ENCODE measurements at regions not wholly inside any gene's neighbourhood (a gene's known extent, or its start where the extent isn't known, plus 50 kb on each side); places are given as distances from the start of the nearest gene placed in this dataset.

DNA sequence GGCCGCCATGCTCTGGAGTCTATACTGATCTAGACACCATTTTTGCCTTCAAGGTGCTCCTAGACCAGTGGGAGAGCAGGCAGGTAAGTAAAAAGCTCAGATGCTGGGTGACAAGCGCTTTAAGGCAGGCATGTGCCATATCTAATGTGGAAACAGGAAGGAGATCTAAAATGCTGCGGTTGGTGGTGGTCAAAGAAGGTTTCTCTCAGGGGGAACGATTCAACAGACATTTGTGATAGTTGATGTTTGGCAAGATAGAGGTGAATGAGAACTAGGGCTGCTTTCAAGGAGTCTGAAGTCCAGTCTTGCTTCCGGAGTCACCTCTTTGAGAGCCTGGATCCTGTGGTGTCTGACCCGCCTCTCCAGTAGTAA is 146.2 kb upstream of the KLF4 start (continued):
- TF ChIP-seq SNAPC4 (CRISPR knock-in tag; IDR thresholded peaks at IDR 0.05) (no peak), ZNF24 (IDR thresholded peaks at IDR 0.05) (no peak)

GRCh38 chr9:107635101-107635802 is 145.7 kb upstream of the KLF4 start:
- no peak overlapping the region for H2AFZ ChIP-seq (ENCODE audit: low read length)
- no peak for FAIRE-seq
- no peaks in the 10 kb centered on the region for H3K4me1 ChIP-seq (ENCODE audit: insufficient read depth, low read length)
- H3K4me2 ChIP-seq (ENCODE audit: low read depth, low read length): no peak overlapping the region
- H3K4me3 ChIP-seq (replicated peaks in 1 of 3; ENCODE audit: insufficient read depth in 1 of 3, low read depth in 2 of 3, low read length in 3 of 3): no peak overlapping the region
- no peaks in the 10 kb centered on the region for H4K20me1 ChIP-seq (ENCODE audit: insufficient read depth, low read length)
- H3K9me3 ChIP-seq (ENCODE audit: low read length): no peaks in the 10 kb centered on the region
- intact Hi-C loops (cut with micrococcal nuclease; ENCODE audit: unreplicated experiment) (no loop called here), in situ Hi-C loops (cut with HindIII; ENCODE audit: extremely low pct_ligation_motif_present, low pct_unique_long_range_greater_than_20kb) (no loop called here)
- no peaks in the 10 kb centered on the region for H3K79me2 ChIP-seq (ENCODE audit: insufficient read depth, low read length)
- ChIA-PET POLR2A (no interaction called here), CTCF (ENCODE audit: low intra/inter-chr PET ratio, low total read pairs) (no interaction called here)
- no peak overlapping the region for H3K27ac ChIP-seq (ENCODE audit: extremely low read length, insufficient read depth, low read length)
- BruUV-seq (replicated peaks): no TSS peak
- peaks cover 1 to 32% of the 10 kb centered on the region in 2 experiments; a peak in 3 of 5 replicates for H3K27me3 ChIP-seq (ENCODE audit: control insufficient read depth in 1 of 2, insufficient read depth in 2 of 2, low read length in 2 of 2)
- 19% methylated on average over 7 of the region's 7 CpGs for WGBS (ENCODE audit: low lambda C conversion rate)
- H3K9ac ChIP-seq (ENCODE audit: insufficient read depth, low read depth, low read length): no peak overlapping the region
- TF ChIP-seq, protein P1, sequence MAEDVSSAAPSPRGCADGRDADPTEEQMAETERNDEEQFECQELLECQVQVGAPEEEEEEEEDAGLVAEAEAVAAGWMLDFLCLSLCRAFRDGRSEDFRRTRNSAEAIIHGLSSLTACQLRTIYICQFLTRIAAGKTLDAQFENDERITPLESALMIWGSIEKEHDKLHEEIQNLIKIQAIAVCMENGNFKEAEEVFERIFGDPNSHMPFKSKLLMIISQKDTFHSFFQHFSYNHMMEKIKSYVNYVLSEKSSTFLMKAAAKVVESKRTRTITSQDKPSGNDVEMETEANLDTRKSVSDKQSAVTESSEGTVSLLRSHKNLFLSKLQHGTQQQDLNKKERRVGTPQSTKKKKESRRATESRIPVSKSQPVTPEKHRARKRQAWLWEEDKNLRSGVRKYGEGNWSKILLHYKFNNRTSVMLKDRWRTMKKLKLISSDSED (CRISPR knock-in tag; IDR thresholded peaks at IDR 0.05): no peak
- no peak for TF ChIP-seq RXRA (CRISPR knock-in tag; IDR thresholded peaks at IDR 0.05)
- no peak for TF ChIP-seq ZNF468 (CRISPR knock-in tag; IDR thresholded peaks at IDR 0.05)
- TF ChIP-seq NCOA5 (CRISPR knock-in tag; IDR thresholded peaks at IDR 0.05): no peak
- no peak for TF ChIP-seq ARHGAP35 (CRISPR knock-in tag; IDR thresholded peaks at IDR 0.05; ENCODE audit: borderline replicate concordance)
- TF ChIP-seq ZNF251 (CRISPR knock-in tag; IDR thresholded peaks at IDR 0.05): no peak
- TF ChIP-seq ZNF282 (IDR thresholded peaks at IDR 0.05; ENCODE audit: partially characterized antibody): no peak
- TF ChIP-seq RORA (CRISPR knock-in tag; IDR thresholded peaks at IDR 0.05): no peak
- DNase-seq (ENCODE audit: low spot score): no peak
- no peaks in the 10 kb centered on the region for H3K36me3 ChIP-seq (replicated peaks in 1 of 2; ENCODE audit: control insufficient read depth in 1 of 2, insufficient read depth in 2 of 2, low read length in 2 of 2)
- ATAC-seq: no peak

All from HepG2 (cell line).